ENCODE measurements at regions not wholly inside any gene's neighbourhood (a gene's known extent, or its start where the extent isn't known, plus 50 kb on each side); places are given as distances from the start of the nearest gene placed in this dataset.

DNA sequence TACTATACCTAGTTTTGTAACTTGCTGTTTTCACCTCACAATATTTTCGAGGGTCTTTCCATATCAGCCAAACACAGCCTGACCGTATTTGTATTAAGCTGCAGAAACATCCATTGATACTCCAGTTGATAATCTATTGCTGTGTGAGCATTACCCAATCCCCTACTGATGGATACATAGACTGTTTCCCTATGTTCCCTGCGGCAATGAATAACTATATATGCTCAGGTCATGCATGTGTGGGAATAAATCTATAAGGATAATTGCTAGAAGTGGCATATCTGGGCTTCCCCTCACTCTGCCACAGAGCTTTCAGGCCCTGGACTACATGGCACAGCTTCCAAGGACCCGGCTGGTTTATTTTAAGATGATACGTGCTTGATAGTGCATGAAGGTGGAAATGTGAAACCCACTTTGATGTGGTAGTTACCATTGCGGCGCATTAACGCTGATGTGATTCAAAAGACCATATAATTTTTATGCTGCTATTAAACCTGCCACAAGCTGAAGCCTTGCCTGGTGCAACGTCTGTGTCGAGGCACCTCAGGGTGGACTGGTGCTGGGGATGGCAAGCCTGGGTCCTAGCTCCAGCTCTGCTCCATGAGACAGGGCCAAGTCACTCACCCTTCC lies 81.4 kb upstream of the KCNK12 start:
- no peak for DNase-seq

DNA sequence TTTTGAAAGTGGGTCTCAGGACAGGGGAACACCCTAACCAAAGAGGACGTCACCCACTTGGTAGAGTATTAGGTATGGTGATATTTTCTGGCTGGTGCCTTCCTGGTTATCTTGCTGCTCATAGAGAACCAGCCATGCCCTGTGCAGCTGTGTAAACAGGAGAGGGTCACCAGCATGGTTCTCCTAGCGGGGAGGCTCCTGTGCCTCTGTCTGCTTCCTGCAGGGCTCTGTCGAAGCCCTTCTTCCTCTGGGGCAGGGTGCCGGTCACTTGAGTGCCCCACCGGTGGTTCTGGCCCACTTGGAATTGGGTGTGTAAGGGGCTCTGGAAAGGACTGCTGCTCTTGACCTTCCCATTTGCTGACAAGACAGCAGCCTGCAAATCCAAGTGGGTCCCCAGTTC lies 80.5 kb upstream of the KCNK12 start:
- DNase-seq, result no peak

DNA sequence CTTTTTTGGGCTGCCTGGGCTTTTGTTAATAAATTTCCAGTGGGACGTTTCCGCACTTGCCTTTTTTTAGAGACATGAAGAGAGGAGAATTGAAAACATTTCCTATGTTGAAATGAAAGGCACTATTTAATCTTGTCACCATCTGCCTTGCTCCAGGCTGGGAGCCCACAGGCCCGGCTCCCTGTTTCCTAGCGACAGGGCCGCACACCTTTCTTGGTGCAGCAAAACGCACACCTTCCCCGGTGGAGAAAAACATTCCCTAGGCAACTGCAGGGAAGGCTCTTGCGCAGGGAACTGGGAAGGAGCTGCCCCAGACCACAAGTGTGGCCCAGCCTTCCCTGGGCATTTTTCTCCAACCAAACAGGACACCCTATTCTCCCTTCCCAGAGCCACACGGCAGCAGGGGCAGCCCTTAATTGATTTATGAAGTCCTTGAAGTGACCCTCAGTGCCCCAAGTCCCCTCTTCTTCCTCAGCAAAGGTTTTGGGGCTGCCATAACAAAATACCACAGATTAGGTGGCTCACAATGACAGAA lies 79.3 kb upstream of the KCNK12 start:
- no peak for DNase-seq

DNA sequence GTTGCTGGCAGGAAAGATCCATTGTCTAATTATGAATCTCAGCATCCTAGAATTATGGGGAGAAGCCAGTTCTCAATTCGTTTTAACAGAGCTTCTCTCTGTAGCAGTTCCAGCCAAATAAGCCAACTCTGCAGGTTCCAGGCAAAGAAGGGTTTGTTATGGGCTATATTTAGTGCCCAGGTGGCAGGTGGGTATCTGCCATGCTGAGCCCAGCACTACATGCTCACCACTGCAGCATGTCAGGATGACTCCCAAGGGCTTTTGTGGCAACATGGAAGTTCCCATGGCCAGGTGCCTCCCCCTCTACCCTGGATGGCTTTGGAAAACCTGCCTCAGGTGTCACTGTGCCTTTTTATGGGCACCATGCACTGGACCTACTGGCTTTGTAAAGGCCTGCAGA lies 74.5 kb upstream of the KCNK12 start:
- no peak for DNase-seq

DNA sequence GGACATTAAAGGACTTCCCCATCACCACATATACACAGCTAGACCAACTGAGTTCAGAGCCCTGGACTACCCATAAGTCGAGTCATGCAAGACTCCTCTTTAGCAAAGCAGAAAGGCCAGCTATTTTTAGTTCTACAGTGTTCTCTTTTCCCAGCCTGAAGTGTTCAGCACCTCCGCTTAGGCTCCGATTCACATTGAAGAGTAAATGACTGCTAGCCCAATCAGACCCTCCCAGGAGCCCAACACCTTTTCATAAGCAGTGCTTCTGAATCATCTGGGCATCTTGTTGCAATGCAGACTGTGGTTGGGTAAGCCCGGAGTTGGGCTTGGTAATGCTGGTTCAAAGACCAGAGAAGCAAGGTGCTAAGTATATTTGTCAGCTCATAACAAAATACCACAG lies 73.6 kb upstream of the KCNK12 start:
- DNase-seq, result no peak

DNA sequence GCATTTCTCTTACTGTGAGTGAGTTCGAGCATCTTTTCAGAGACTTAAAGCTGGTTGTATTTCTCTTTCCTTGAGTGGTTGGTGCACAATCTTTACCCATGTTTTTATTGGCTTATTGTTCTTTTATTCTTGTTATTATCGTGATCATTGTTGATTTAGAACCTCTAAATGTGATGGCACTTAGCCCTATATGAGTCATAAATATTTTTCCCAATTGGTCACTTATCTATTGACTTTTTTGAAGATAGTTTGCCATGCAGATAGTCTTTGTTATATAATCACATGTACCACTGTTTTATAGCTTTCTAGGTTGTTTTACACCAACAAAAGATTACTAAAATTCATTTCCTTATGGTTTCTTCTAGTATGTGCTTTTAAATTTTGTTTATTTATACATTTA lies 70.6 kb upstream of the KCNK12 start:
- DNase-seq, result no peak

DNA sequence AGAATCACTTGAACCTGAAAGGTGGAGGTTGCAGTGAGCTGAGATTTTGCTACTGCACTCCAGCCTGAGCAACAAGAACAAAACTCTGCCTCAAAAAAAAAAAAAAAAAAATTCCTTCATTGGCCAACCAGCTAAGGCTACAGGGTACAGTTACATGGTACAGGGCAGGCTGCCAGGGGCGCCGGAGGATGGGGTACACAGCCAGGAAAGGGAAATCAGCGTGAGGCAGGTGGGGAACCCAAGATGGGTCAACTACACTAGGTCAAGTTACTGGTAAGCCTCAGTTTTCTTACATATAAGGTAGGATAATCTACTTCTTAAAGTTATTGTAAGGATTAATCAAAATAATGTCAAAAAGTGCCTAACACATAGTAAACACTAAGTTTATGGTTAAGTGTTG lies 69.6 kb upstream of the KCNK12 start:
- DNase-seq, result no peak

DNA sequence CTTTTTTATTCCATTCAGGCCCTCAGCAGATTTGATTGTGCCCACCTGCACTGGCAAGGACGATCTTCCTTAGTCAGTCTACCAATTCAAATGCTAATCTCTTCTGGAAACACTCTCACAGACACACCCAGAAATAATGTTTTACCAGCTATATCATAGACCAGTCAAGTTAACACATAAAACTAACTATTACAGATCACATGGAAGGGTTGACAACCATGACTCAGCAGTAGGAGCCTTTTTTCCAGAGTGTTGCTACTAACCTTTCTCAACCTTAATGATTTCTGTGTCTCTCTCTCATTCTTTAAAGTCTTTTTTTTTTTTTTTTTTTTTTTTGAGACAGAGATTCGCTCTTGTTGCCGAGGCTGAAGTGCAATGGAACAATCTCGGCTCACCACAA lies 68.7 kb upstream of the KCNK12 start:
- DNase-seq, result no peak

DNA sequence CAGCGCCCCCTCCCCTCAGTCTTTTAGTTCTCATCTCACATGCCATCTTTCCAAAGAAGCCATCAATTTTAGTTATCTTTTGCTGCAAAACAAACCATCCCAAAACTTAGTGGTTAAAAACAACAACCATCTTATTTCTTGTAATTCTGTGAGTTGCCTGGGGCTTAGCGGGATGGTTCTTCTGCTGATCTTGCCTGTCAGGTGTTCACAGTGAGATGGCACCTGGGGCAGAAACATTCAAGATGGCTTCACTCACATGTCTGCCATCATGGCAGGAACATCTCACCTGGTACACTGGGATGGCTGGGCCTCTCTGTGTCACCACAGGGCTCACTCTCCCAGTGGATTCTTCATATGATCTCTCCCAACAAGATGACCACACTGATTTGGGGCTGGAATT lies 67.6 kb upstream of the KCNK12 start:
- no peak for DNase-seq

DNA sequence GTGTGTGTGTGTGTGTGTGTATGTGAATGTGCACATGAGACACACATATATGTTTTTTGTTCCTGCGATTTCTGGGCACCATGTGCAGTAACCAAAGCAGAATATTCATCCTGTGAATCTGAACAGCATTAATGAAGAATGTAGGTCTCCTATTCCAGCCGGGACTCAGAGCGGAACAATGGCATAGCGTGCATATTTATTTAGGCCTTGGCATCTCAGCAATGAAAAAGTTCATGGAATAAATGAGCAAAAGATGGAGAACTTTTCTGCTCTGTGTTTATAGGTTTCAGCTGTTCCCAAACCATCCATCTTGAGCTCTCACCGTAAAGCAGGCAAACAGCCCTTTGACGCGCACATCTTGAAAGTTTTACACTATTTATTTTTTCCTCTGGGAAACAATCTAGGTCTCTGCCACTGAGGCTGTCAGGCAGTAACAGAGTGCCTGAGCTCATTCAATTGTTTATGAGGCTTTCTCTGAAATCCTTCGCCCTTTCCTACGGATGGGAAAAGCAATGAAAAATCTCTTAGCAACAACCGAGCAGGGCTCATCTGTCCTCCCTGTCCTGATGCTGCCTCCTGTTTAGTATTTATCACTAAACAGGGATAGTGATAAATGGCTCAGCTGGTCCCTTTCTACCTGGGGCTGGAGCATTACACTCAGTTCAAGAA lies 65.9 kb upstream of the KCNK12 start:
- DNase-seq, result no peak

DNA sequence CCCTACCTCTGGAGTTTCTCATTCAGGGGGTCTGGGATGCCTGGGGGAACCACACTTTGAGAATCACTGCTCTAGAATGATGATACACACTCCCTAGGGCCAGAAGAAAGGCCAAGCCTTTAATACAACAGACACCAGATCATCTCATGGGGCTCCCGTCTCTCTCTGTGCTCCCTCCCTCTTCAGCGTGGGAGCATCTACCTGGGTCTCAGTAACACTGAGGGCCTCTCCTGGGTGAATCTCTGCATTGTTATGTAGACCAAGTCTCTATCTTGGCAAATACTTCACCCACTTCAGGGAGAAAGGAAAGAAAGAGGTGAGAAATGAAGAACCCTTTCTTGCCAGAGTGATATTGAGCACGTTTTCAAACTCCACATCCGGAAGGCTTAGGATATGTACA lies 65.4 kb upstream of the KCNK12 start:
- no peak for DNase-seq

DNA sequence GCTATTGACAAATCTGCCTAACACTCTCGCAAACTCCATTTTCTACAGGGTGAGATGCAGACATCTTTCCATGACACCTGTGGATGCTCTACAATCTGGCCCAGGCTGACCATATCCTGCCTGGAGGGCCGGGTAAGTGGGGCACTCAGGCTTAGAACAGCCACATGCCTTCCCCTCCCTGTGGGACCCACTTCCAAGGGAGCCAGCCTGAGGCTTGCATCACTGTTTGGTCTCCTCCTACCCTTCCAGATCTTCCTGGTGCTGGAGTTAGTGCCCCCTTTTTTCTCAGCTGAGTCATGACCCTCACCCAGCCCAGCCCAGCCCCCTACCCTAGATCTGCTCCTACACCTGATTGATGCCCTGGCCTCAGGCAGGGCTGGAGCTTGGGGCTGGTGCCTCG lies 62.0 kb upstream of the KCNK12 start:
- no peak for DNase-seq

DNA sequence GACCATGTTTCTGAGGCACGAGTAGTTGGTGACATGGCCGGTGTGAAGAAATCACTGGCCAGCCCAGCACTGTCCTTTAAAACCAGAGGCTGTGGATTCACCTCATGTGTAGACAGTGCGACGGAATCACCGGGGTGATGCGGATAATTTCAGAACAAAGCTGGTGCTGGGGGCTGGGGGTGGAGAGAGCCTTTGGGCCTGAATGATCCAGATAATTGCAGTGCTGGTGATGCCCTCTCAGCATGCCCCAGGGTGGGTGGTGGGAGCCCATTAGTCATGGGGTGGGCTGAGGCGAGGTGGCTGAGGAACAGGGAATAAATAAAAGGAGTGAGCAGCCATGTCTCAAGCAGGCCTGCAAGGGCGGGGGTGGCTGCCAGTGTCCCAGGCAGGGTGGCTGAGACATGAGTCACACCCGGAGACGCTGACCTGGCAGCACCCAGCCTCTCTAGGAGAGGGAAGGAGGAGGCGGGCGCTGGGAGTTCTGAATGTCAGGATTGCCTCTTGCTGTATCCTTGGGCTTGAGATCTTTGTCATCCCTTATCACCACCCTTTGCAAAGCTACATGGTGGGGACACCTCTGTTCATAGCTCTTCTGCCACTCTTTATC lies 61.1 kb upstream of the KCNK12 start:
- peak in 1 of 2 donors; percentile 19 for DNase-seq

DNA sequence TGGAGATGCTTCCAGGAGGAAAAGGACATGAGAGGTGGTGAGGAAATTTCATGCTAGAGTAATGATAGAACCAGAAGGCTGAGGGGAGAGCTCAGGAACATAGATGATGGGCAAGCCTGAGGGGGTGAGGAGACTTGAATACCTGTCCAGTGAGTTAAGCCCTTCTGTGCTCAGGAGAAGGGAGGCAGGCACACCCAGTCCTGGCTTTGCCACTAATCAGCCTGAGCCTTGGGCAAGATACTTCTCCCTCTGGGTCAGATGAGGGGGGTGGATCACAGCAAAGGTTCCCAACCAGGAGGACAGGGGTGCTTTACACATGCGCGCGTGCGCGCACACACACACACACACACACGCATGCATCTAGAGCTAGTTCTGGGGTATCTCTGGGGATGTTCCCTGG lies 60.5 kb upstream of the KCNK12 start:
- no peak for DNase-seq

DNA sequence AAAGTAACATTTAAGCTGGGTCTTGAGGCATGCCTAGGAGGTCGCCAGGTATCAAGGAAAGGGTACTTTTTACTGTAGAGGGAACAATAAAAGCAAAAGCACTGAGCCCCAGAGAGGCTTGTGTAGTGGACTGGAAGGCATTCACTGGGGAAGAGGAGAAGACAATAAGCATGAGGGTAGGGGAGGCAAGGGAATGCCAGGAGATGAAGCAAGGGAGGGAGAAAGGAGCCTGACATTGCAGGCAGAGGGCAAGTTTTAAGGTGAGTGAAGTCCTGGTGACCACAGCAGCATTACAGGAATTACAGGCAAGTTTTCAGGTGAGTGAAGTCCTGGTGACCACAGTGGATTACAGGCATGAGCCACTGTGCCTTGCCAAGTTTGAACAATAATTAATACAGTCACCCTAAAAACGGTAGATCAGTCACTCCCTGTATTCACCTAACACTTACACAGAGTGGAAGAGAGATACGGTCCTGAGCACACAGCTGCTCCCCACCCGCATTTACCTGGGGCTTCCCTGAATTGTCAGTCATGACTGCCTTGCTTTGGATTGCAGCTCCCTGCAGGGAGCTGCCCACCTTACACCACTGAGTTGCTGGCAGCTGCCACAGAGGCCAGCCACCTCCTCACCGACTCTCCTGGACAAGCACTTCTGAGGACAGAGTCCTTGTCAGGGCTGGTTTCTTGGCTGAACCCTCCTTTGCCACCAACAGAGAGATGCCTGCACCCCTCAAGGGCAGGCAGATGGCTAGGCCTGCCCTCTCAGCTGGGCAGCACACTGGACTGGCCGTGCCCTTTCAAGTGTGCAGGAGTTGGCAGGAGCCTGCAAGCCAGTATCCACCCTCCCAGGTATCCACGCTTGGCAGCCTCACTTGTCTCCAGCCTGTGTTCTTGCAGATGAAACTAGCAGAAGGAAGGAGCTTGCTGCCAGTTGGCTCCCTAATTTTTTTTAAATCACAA lies 59.0 kb upstream of the KCNK12 start:
- no peak for DNase-seq

DNA sequence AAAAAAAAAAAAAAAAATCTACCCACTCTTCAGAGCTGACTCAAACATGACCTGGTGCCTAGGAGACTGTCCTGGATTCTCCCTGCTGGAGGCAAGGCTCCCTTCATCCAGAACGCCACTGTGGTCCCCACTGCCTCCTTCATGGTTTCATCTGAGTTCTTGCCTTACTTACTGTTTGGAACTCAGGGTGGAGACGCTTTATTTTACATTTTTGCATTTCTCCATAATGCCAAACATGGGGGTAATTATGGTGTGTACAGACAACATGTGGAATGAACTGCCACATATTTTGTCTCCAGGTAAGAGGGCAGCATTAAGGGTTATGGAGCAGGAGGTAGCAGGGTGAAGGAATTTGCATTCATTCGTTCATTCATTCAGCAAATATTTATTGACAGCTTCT lies 58.1 kb upstream of the KCNK12 start:
- DNase-seq, result no peak

DNA sequence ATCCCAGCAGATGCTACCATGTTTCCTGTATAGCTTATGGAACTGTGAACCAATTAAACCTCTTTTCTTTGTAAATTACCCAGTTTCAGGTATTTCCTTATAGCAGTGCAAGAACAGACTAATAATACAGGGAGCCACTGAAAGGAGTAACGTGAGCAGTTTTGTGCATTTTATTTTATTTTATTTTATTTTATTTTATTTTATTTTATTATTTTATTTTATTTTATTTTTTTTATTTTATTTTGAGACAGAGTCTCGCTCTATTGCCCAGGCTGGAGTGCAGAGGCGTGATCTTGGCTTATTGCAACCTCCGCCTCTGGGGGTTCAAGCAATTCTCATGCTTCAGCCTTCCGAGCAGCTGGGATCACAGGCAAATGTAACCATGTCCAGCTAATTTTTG lies 55.9 kb upstream of the KCNK12 start:
- no peak for DNase-seq

DNA sequence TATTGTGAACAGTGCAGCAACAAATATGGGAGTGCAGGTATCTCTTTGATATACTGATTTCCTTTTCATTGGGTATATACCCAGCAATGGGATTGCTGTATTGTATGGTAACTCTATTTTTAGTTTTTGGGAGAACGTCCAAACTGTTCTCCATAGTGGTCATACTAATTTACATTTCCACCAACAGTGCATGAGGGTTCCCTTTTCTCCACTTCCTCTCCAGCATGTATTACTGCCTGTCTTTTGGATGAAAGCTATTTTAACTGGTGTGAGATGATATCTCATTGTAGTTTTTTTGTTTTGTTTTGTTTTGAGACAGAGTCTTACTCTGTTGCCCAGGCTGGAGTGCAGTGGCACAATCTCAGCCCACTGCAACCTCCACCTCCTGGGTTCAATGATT lies 52.4 kb upstream of the KCNK12 start:
- peak in 1 of 2 donors; percentile 7 for DNase-seq

DNA sequence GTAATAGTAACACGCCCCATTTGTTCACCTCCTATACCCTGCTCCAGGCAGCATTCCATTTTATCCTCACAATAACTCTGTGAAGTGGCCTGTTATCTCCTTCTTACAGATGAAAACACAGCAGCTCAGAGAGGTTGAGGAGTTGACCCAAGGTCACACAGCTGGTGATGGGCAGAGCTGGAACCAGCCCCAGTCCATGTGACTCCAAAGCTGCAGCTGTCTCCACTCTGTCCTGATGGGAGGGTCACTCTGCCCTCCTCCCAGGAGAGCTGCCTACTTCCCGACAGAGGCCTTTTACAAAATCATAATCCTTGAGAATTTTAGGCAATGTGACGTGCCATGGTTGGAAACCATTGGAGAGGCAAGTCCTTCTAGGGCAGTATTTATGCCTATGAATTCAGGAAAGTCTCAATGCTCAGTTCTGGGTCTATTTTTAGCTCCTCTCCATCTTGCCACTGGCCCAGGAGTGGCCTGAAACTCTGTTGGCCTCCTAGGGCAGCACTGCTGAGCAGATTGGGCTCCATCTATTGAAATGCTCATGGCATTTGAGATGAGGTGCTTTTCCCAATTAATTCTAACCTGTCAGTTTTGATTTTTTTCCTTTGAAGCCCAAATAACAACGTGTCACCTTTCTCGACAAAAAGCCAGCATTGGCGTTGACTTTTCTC lies 50.1 kb upstream of the KCNK12 start:
- no peak for DNase-seq

All from inflammatory macrophage (primary cell).